ENCODE measurements at regions not wholly inside any gene's neighbourhood (a gene's known extent, or its start where the extent isn't known, plus 50 kb on each side); places are given as distances from the start of the nearest gene placed in this dataset.
A peak's percentile ranks its signal among the peaks of the same experiment; 100 is the strongest.

DNA sequence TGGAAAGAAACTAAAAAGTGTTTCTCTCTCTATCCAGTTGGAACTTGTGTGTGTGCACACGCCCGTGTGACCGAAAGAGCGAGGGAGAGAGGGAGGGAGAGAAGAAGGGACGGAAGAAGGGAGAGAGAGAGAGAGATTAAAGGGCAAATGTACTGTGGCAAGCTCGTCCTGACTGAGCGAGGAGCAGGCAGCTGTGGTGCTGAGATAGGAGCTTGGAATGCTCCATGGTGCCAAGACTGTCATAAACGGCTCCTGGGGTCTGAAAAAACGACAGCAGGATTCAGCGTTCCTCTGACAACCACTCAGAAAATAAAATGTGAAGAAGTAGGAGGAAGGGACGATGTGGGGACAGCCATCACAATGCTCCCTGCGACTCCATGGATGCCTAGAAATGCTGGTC lies 276.0 kb downstream of the SV2B start:
- no peak for ATAC-seq
- Histone ChIP-seq H3K4me3 (no peak overlapping the region), H3K27ac (no peak overlapping the region), H3K9me3 (no peaks in the 10 kb centered on the region), H3K36me3 (no peaks in the 10 kb centered on the region), H3K4me1 (no peaks in the 10 kb centered on the region), H3K27me3 (no peaks in the 10 kb centered on the region)
- no peak for DNase-seq
- TF ChIP-seq POLR2A (IDR thresholded peaks at IDR 0.05), result no peak
- TF ChIP-seq, protein P1, sequence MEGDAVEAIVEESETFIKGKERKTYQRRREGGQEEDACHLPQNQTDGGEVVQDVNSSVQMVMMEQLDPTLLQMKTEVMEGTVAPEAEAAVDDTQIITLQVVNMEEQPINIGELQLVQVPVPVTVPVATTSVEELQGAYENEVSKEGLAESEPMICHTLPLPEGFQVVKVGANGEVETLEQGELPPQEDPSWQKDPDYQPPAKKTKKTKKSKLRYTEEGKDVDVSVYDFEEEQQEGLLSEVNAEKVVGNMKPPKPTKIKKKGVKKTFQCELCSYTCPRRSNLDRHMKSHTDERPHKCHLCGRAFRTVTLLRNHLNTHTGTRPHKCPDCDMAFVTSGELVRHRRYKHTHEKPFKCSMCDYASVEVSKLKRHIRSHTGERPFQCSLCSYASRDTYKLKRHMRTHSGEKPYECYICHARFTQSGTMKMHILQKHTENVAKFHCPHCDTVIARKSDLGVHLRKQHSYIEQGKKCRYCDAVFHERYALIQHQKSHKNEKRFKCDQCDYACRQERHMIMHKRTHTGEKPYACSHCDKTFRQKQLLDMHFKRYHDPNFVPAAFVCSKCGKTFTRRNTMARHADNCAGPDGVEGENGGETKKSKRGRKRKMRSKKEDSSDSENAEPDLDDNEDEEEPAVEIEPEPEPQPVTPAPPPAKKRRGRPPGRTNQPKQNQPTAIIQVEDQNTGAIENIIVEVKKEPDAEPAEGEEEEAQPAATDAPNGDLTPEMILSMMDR (IDR thresholded peaks at IDR 0.05), result no peak
- WGBS (ENCODE audit: insufficient coverage, low coverage, low lambda C conversion rate, missing lambda C conversion rate), result 62% methylated on average over 11 of the region's 12 CpGs
- intact Hi-C loops (cut with DNase I), result no loop called here

DNA sequence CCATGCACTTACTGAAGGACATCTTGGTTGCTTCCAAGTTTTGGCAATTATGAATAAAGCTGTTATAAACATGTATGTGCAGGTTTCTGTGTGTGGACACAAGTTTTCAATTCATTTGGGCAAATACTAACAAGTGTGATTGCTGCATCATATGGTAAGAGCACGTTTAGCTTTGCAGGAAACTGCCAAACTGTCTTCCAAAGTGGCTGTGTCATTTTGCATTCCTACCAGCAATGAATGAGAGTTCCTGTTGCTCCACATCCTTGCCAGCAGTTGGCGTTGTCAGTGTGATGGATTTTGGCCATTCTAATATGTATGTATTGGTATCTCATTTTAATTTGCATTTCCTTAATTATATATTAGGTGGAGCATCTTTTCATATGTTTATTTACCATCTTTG lies 280.1 kb downstream of the SV2B start:
- Histone ChIP-seq H3K27me3 (no peaks in the 10 kb centered on the region), H3K36me3 (no peaks in the 10 kb centered on the region), H3K9me3 (no peaks in the 10 kb centered on the region), H3K4me1 (peaks cover 0 to 5% (median 2%) of the 10 kb centered on the region in 4 donors), H3K4me3 (no peak overlapping the region), H3K27ac (no peak overlapping the region)
- DNase-seq, result no peak
- no peak for ATAC-seq
- TF ChIP-seq, protein P1 (IDR thresholded peaks at IDR 0.05), result no peak
- TF ChIP-seq POLR2A (IDR thresholded peaks at IDR 0.05), result no peak
- WGBS (ENCODE audit: insufficient coverage, low coverage, low lambda C conversion rate, missing lambda C conversion rate), result 64% methylated on average over 2 of the region's 2 CpGs
- intact Hi-C loops (cut with DNase I), result no loop called here

DNA sequence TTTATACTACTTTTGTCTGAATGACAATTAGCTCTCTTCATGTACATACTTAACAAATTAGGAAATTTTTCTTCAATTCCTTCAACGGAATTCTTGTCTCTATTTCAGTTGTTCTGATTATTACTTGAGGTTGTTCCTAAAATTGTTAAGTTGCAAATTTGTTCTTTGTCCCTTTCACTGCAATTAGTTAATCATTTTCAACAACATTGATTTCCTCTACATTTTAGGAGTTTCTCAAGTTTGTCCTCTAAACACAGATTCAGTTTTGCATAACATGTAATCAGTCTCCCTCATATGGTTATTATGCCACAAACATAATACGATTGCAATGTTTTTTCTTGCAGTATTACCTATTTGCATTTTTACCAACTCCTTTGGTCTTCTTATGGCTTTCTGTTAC lies 283.5 kb downstream of the SV2B start:
- no peak for DNase-seq
- TF ChIP-seq, protein P1 (IDR thresholded peaks at IDR 0.05), result no peak
- no peak for TF ChIP-seq POLR2A (IDR thresholded peaks at IDR 0.05)
- Histone ChIP-seq H3K4me1 (peaks cover 0 to 5% (median 2%) of the 10 kb centered on the region in 4 donors), H3K27me3 (no peaks in the 10 kb centered on the region), H3K36me3 (no peaks in the 10 kb centered on the region), H3K4me3 (no peak overlapping the region), H3K27ac (peak overlapping the region in 1 of 3 donors; percentile 2), H3K9me3 (no peaks in the 10 kb centered on the region)
- WGBS (ENCODE audit: insufficient coverage, low coverage, low lambda C conversion rate, missing lambda C conversion rate), result 30% methylated on average over 2 of the region's 2 CpGs
- peak; percentile 45 to 91 (median 65) for ATAC-seq
- intact Hi-C loops (cut with DNase I), result no loop called here

DNA sequence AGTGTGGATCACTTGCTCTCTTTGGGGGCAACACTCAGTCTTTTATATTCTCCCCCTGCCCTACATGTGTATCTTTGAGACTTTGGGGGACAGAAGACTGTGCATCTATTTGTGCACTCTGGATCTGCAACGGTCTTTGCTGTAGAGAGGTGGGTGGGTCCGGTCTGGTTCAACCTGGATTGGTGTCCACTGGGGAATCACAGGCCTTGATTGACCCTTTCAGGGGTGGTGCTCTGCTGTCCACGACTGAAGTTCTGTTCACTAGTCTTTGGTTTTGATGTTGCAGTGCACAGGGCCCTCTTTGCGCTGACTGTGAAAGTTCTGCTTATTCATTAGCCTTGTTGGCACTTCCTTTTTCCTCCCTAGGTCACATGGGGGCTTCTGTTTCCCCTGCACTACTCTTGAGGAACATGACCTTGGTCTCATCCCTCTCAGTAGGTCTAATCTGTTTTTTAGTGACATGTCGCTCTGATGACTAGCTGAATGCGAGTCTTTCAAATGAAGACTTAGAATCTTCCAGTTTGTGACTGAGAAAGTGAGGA lies 284.2 kb downstream of the SV2B start:
- 66% methylated on average over 6 of the region's 6 CpGs for WGBS (ENCODE audit: insufficient coverage, low coverage, low lambda C conversion rate, missing lambda C conversion rate)
- intact Hi-C loops (cut with DNase I), result no loop called here
- TF ChIP-seq, protein P1 (IDR thresholded peaks at IDR 0.05), result no peak
- no peak for TF ChIP-seq POLR2A (IDR thresholded peaks at IDR 0.05)
- DNase-seq, result no peak
- Histone ChIP-seq H3K27ac (no peak overlapping the region), H3K36me3 (no peaks in the 10 kb centered on the region), H3K9me3 (no peaks in the 10 kb centered on the region), H3K27me3 (no peaks in the 10 kb centered on the region), H3K4me3 (no peak overlapping the region), H3K4me1 (peaks cover 0 to 5% (median 2%) of the 10 kb centered on the region in 4 donors)
- ATAC-seq, result peak; percentile 45 to 55 (median 50)

DNA sequence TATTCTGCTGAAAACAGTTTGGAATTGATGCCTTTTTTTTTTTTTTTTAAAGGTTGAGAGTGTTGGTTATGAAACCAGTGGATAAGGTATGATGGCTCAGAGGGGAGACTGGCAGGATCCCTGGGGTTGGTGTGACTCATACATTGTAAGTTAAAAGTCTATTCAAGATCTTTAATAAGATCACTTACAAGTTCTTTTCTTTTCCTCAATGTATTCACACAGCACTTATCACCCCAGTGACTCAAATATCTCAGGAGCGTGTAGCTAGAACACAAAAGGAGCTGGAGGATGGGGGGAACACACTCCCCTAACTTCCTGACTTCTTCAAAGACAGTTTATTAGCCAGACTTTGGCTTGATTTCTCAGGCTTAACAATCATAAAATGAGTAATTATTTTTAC lies 285.3 kb downstream of the SV2B start:
- Histone ChIP-seq H3K9me3 (no peaks in the 10 kb centered on the region), H3K36me3 (no peaks in the 10 kb centered on the region), H3K4me1 (peaks cover 0 to 5% (median 2%) of the 10 kb centered on the region in 4 donors), H3K27ac (no peak overlapping the region), H3K27me3 (no peaks in the 10 kb centered on the region), H3K4me3 (no peak overlapping the region)
- no peak for TF ChIP-seq POLR2A (IDR thresholded peaks at IDR 0.05)
- TF ChIP-seq, protein P1 (IDR thresholded peaks at IDR 0.05), result no peak
- 0% methylated on average over 1 of the region's 1 CpG for WGBS (ENCODE audit: insufficient coverage, low coverage, low lambda C conversion rate, missing lambda C conversion rate)
- ATAC-seq (no peak), DNase-seq (no peak)
- intact Hi-C loops (cut with DNase I), result no loop called here
